ENCODE measurements at regions not wholly inside any gene's neighbourhood (a gene's known extent, or its start where the extent isn't known, plus 50 kb on each side); places are given as distances from the start of the nearest gene placed in this dataset.

GRCh38 chr1:229207916-229208315, 63.0 kb upstream of the RAB4A start:
- intact Hi-C loops (cut with micrococcal nuclease; ENCODE audit: unreplicated experiment) = no loop called here

GRCh38 chr1:229208481-229208880, 62.4 kb upstream of the RAB4A start:
- H3K27me3 ChIP-seq (ENCODE audit: control insufficient read depth, insufficient read depth, low read length) = no peaks in the 10 kb centered on the region
- BruUV-seq (replicated peaks) = no TSS peak
- no peak for ATAC-seq

More at GRCh38 chr1:229207916-229208315, 63.0 kb upstream of the RAB4A start:
- H3K9me3 ChIP-seq (ENCODE audit: control insufficient read depth, insufficient read depth, low read depth, low read length) = no peaks in the 10 kb centered on the region
- no peaks in the 10 kb centered on the region for H3K36me3 ChIP-seq (ENCODE audit: control insufficient read depth, insufficient read depth, low read length)
- BruUV-seq (replicated peaks) = no TSS peak
- H3K27me3 ChIP-seq (ENCODE audit: control insufficient read depth, insufficient read depth, low read length) = no peaks in the 10 kb centered on the region
- POLR2A ChIA-PET = no interaction called here
- H3K27ac ChIP-seq (ENCODE audit: low read length) = no peak overlapping the region
- DNase-seq (ENCODE audit: low read depth, low spot score) (no peak), ATAC-seq (no peak)
- TF ChIP-seq POLR2AphosphoS5 (IDR thresholded peaks at IDR 0.05; ENCODE audit: low read depth, low read length) (no peak), TCF7L2 (IDR thresholded peaks at IDR 0.05; ENCODE audit: low read depth, low read length) (no peak), CTCF (IDR thresholded peaks at IDR 0.05) (no peak), SIN3A (IDR thresholded peaks at IDR 0.05; ENCODE audit: borderline replicate concordance, insufficient read depth, low read depth, low read length) (no peak), REST (IDR thresholded peaks at IDR 0.05; ENCODE audit: insufficient read depth in 1 of 2, low read depth in 2 of 2, low read length in 1 of 2) (no peak)
- CTCF ChIA-PET = no interaction called here
- H3K4me1 ChIP-seq (ENCODE audit: control insufficient read depth, insufficient read depth, low read length) = no peaks in the 10 kb centered on the region
- no peak overlapping the region for H3K4me3 ChIP-seq (ENCODE audit: low read depth in 2 of 2, low read length in 2 of 2)
- in situ Hi-C loops (cut with HindIII; ENCODE audit: low pct_unique_long_range_greater_than_20kb, low sequenced_read_pairs) = no loop called here

More at GRCh38 chr1:229208481-229208880, 62.4 kb upstream of the RAB4A start:
- no peaks in the 10 kb centered on the region for H3K36me3 ChIP-seq (ENCODE audit: control insufficient read depth, insufficient read depth, low read length)
- no peak overlapping the region for H3K4me3 ChIP-seq (ENCODE audit: low read depth in 2 of 2, low read length in 2 of 2)
- CTCF ChIA-PET = no interaction called here
- H3K27ac ChIP-seq (ENCODE audit: low read length) = no peak overlapping the region
- H3K9me3 ChIP-seq (ENCODE audit: control insufficient read depth, insufficient read depth, low read depth, low read length) = no peaks in the 10 kb centered on the region
- in situ Hi-C loops (cut with HindIII; ENCODE audit: low pct_unique_long_range_greater_than_20kb, low sequenced_read_pairs) = no loop called here
- TF ChIP-seq POLR2AphosphoS5 (IDR thresholded peaks at IDR 0.05; ENCODE audit: low read depth, low read length) = no peak
- TF ChIP-seq REST (IDR thresholded peaks at IDR 0.05; ENCODE audit: insufficient read depth in 1 of 2, low read depth in 2 of 2, low read length in 1 of 2) = no peak
- no peak for TF ChIP-seq TCF7L2 (IDR thresholded peaks at IDR 0.05; ENCODE audit: low read depth, low read length)
- no peak for TF ChIP-seq SIN3A (IDR thresholded peaks at IDR 0.05; ENCODE audit: borderline replicate concordance, insufficient read depth, low read depth, low read length)
- TF ChIP-seq CTCF (IDR thresholded peaks at IDR 0.05) = no peak
- H3K4me1 ChIP-seq (ENCODE audit: control insufficient read depth, insufficient read depth, low read length) = no peaks in the 10 kb centered on the region
- no peak for DNase-seq (ENCODE audit: low read depth, low spot score)
- intact Hi-C loops (cut with micrococcal nuclease; ENCODE audit: unreplicated experiment) = no loop called here
- POLR2A ChIA-PET = no interaction called here

All from Panc1 (cell line).